GM12872 (cell line): ENCODE measurements at regions not wholly inside any gene's neighbourhood (a gene's known extent, or its start where the extent isn't known, plus 50 kb on each side); places are given as distances from the start of the nearest gene placed in this dataset.
A peak's percentile ranks its signal among the peaks of the same experiment; 100 is the strongest.

Experiments used
- TF ChIP-seq, protein P1 (sequence below): IDR thresholded peaks from 3 replicates; pipeline ENCODE4 v1.5.1; 2011; ENCODE audit warnings: low read depth, mild to moderate bottlenecking, low read length, moderate library complexity; ENCODE audit not compliant: insufficient read depth

DNA sequence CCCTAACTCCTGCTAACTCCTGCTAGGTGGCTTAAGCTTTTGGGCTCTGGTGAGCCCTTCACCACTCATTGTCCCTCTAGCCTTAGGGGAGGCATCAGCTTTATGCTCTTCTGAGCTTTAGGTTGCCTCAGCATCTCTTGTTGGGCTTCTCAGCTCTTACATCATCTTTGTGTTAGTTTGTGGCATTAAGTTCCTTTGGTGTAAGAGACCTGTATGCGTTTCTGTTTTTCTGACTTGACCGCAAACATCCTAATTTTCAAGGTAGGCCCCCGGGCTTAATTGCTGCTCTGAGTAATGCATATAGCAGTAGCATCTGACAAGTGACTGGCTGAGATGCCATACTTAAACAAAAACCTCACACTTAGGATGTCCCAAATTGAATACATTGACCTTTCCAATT lies 287.8 kb upstream of the TUT7 start:
- TF ChIP-seq, protein P1, sequence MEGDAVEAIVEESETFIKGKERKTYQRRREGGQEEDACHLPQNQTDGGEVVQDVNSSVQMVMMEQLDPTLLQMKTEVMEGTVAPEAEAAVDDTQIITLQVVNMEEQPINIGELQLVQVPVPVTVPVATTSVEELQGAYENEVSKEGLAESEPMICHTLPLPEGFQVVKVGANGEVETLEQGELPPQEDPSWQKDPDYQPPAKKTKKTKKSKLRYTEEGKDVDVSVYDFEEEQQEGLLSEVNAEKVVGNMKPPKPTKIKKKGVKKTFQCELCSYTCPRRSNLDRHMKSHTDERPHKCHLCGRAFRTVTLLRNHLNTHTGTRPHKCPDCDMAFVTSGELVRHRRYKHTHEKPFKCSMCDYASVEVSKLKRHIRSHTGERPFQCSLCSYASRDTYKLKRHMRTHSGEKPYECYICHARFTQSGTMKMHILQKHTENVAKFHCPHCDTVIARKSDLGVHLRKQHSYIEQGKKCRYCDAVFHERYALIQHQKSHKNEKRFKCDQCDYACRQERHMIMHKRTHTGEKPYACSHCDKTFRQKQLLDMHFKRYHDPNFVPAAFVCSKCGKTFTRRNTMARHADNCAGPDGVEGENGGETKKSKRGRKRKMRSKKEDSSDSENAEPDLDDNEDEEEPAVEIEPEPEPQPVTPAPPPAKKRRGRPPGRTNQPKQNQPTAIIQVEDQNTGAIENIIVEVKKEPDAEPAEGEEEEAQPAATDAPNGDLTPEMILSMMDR = no peak

DNA sequence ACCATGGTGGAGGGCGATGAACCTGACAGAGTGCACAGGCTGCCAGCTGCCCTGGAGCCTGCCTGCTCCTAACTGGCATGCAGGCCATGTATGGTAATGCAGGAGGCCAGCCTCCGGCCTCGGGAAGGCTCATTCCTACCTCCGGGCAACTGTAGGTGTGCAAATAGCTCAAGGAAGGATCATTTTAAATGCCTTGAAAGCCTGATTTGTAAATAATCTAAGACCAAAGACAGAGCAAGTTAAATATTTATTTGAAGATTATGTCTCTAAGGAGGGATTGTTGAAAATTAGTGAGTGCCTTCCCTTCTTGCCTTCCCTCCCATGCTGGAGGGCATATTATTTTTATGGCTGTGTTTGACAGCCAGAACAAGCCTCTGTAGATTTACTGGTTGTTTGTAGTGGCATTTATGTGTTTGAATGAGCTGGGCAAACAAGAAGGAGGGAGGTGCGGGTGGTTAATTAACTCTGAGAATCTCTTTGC lies 285.7 kb upstream of the TUT7 start:
- TF ChIP-seq, protein P1 = peak; percentile 15; the same call in 1 of the 3 replicates

DNA sequence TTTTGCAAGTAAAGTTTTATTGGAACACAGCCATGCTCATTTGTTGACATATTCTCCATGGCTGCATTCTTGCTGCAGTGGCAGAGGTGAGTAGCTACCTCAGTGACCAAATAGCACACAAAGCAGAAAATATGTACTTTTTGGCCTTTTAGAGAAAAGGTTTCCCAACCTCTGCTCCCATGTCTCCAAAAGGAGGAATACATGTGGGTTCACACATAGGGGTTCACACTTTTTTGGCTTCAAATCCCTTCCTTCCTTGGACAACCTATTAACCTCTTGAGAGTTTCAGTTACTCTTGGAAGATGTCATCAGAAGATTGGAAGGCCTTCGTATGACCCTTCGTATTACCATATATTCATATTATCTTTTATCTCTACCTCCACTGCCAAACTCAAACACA lies 285.1 kb upstream of the TUT7 start:
- TF ChIP-seq, protein P1 = no peak

DNA sequence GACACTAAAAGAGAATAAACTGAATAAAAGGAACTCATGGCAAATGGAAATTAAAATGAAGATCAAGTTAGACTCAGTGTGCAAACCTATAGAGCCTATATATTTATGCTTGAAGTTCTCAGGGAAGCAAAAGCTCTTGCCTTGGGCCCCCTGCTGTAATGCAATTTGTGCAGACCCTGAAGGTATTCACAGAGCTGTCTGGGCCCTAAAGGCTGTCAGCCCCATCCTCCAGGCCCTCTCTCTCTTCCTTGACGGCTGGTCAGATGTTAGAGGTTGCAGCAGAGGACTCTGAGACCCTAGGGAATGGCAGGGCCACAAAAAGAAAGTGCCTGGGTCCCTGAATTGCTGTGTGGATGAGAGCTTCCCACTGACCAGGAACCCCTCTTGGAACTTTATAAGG lies 283.9 kb upstream of the TUT7 start:
- TF ChIP-seq, protein P1 = no peak

DNA sequence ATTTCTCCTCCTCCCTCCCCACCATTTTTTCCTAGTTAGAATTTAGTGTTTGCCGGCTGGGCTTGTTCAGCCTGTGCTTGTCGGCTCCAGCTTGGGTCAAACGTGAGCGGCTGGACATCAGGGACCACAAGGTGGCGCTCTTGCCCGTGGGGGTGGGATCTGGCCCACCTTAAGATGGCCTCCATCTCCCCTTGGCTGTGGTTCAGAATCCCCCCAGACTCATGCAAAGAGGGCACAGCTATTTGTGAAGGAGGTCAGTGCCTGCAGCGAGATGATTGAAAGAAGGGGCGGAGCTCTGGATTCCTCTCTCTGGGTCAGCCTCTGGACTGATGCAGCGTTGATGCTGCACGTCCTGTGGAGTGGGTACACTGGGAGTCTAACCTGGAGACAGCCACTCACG lies 283.3 kb upstream of the TUT7 start:
- TF ChIP-seq, protein P1 = peak; percentile 68

DNA sequence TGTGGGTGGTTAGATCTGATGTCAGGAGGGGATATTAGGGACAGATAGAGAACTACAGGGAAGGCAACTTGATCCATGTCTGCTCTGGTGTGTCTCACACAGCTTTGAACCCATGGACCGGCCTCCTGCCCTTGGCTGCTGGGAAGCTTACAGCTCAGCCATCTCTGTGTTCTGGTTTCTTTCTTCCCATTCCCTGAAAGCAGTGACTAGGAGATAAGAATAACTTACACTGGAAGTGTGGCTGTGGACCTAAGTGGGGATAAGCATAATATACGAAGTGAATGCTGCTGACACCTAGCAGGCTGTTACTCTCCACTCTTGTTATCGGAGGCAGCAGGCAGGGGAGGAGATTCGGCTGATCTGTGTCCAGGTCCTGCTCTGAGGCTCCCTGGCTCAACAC lies 282.3 kb upstream of the TUT7 start:
- TF ChIP-seq, protein P1 = no peak

DNA sequence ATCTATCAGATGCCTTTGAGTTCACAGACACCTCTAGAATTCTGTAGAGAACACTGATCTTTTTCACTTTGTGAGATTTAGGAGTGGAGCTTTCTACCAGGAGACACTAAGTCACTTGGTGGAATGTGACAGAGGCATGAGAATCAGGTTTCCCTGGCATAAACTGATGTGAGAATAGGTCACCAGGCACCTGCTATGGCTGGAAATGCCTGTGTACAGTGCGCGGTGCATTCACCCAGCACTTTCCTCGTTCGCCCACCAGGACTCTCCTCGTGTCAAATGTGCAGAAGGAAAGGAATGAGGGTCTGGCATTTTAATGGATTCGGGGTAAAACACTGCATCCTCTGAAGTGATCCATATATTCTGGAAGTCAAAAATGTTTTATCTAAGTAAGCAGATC lies 281.8 kb upstream of the TUT7 start:
- TF ChIP-seq, protein P1 = no peak

DNA sequence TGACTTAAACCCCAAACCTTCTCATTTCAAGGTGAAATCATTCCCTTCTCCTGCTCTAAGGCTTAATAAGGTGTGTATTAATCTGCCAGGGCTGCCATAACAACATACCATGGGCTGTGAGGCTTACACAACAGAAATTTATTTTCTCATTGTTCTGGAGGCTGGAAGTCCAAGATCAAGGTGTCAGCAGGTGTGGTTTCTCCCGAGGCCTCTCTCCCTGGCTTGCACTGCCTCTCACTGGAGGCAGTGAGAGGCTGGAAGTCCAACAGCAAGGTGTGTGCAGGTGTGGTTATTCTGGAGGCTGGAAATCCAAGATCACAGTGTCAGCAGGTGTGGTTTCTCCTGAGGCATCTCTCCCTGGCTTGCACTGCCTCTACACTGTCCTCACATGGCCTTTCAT lies 280.3 kb upstream of the TUT7 start:
- TF ChIP-seq, protein P1 = no peak
